ENCODE measurements at regions not wholly inside any gene's neighbourhood (a gene's known extent, or its start where the extent isn't known, plus 50 kb on each side); places are given as distances from the start of the nearest gene placed in this dataset.

- no peak overlapping the region for H2AFZ ChIP-seq (ENCODE audit: low read length)
- no peaks in the 10 kb centered on the region for H3K27me3 ChIP-seq (replicated peaks; ENCODE audit: insufficient read depth, low read length)
- no peaks in the 10 kb centered on the region for H3K79me2 ChIP-seq (ENCODE audit: low read length)
- no peaks in the 10 kb centered on the region for H3K36me3 ChIP-seq (replicated peaks; ENCODE audit: insufficient read depth, low read length)
- no peak overlapping the region for H3K4me2 ChIP-seq (ENCODE audit: low read depth, low read length)
- H4K20me1 ChIP-seq (ENCODE audit: insufficient read depth, low read length), result no peaks in the 10 kb centered on the region
- H3K27ac ChIP-seq (ENCODE audit: low read length), result no peak overlapping the region
- no peak overlapping the region for H3K4me3 ChIP-seq (ENCODE audit: low read length)
- TF ChIP-seq EZH2 (optimal IDR thresholded peaks at IDR 0.05; ENCODE audit: low read depth, low read length) (no peak), CTCF (IDR thresholded peaks at IDR 0.05; ENCODE audit: low read length) (no peak), EZH2phosphoT487 (IDR thresholded peaks at IDR 0.05; ENCODE audit: low read length) (no peak)
- DNase-seq, result no peak
- no peaks in the 10 kb centered on the region for H3K4me1 ChIP-seq (ENCODE audit: low read length)
- no peak overlapping the region for H3K9ac ChIP-seq (ENCODE audit: low read length)
- H3K9me3 ChIP-seq (replicated peaks; ENCODE audit: insufficient read depth, low read length), result no peaks in the 10 kb centered on the region
- no peaks in the 10 kb centered on the region for H3F3A ChIP-seq (ENCODE audit: insufficient read depth, low read length)
- no peaks in the 10 kb centered on the region for H3K9me2 ChIP-seq (replicated peaks; ENCODE audit: insufficient read depth, low read length)
Measured at GRCh38 chr1:73717976-73718375, 480.0 kb downstream of the LRRIQ3 start.

GRCh38 chr1:73711089-73711488 is 486.9 kb downstream of the LRRIQ3 start:
- Histone ChIP-seq H4K20me1 (ENCODE audit: insufficient read depth, low read length) (no peaks in the 10 kb centered on the region), H2AFZ (ENCODE audit: low read length) (no peak overlapping the region), H3K36me3 (replicated peaks; ENCODE audit: insufficient read depth, low read length) (no peaks in the 10 kb centered on the region), H3K9me2 (replicated peaks; ENCODE audit: insufficient read depth, low read length) (no peaks in the 10 kb centered on the region), H3K9me3 (replicated peaks; ENCODE audit: insufficient read depth, low read length) (no peaks in the 10 kb centered on the region), H3K4me1 (ENCODE audit: low read length) (no peaks in the 10 kb centered on the region), H3K4me2 (ENCODE audit: low read depth, low read length) (no peak overlapping the region), H3F3A (ENCODE audit: insufficient read depth, low read length) (no peaks in the 10 kb centered on the region), H3K9ac (ENCODE audit: low read length) (no peak overlapping the region), H3K27ac (ENCODE audit: low read length) (no peak overlapping the region), H3K4me3 (ENCODE audit: low read length) (no peak overlapping the region), H3K27me3 (replicated peaks; ENCODE audit: insufficient read depth, low read length) (no peaks in the 10 kb centered on the region), H3K79me2 (ENCODE audit: low read length) (no peaks in the 10 kb centered on the region)
- TF ChIP-seq EZH2phosphoT487 (IDR thresholded peaks at IDR 0.05; ENCODE audit: low read length), result no peak
- no peak for TF ChIP-seq CTCF (IDR thresholded peaks at IDR 0.05; ENCODE audit: low read length)
- no peak for TF ChIP-seq EZH2 (optimal IDR thresholded peaks at IDR 0.05; ENCODE audit: low read depth, low read length)
- DNase-seq, result no peak

- no peak overlapping the region for H3K4me3 ChIP-seq (ENCODE audit: low read length)
- H3K27ac ChIP-seq (ENCODE audit: low read length), result no peak overlapping the region
- no peaks in the 10 kb centered on the region for H3K27me3 ChIP-seq (replicated peaks; ENCODE audit: insufficient read depth, low read length)
- no peaks in the 10 kb centered on the region for H3F3A ChIP-seq (ENCODE audit: insufficient read depth, low read length)
- no peak for TF ChIP-seq EZH2phosphoT487 (IDR thresholded peaks at IDR 0.05; ENCODE audit: low read length)
- no peak for TF ChIP-seq CTCF (IDR thresholded peaks at IDR 0.05; ENCODE audit: low read length)
- no peak for TF ChIP-seq EZH2 (optimal IDR thresholded peaks at IDR 0.05; ENCODE audit: low read depth, low read length)
- H2AFZ ChIP-seq (ENCODE audit: low read length), result no peak overlapping the region
- no peaks in the 10 kb centered on the region for H3K9me3 ChIP-seq (replicated peaks; ENCODE audit: insufficient read depth, low read length)
- H3K79me2 ChIP-seq (ENCODE audit: low read length), result no peaks in the 10 kb centered on the region
- no peak overlapping the region for H3K9ac ChIP-seq (ENCODE audit: low read length)
- no peaks in the 10 kb centered on the region for H3K36me3 ChIP-seq (replicated peaks; ENCODE audit: insufficient read depth, low read length)
- no peaks in the 10 kb centered on the region for H4K20me1 ChIP-seq (ENCODE audit: insufficient read depth, low read length)
- no peaks in the 10 kb centered on the region for H3K4me1 ChIP-seq (ENCODE audit: low read length)
- no peak for DNase-seq
- no peak overlapping the region for H3K4me2 ChIP-seq (ENCODE audit: low read depth, low read length)
- no peaks in the 10 kb centered on the region for H3K9me2 ChIP-seq (replicated peaks; ENCODE audit: insufficient read depth, low read length)
Measured at GRCh38 chr1:73701826-73702225, 496.1 kb downstream of the LRRIQ3 start.
